Smooth muscle cell (in vitro differentiated cells): ENCODE measurements at regions not wholly inside any gene's neighbourhood (a gene's known extent, or its start where the extent isn't known, plus 50 kb on each side); places are given as distances from the start of the nearest gene placed in this dataset.

Source experiments
- DNase-seq: peaks from one replicate; lab custom pipeline; 2025; ENCODE audit not compliant: unreplicated experiment; lab: John Stamatoyannopoulos, UW
- H2AFZ ChIP-seq: fragments of 200-600 bp; sonication (generic); 2 replicates; pipeline ENCODE4 v1.6.0; 2016; ENCODE audit warnings: antibody characterized with exemption, low read depth, mild to moderate bottlenecking
- H3F3A ChIP-seq: fragments of 200-600 bp; sonication (generic); 2 replicates; pipeline ENCODE4 v1.6.0; 2017; ENCODE audit warnings: antibody characterized with exemption, low read depth
- H3K27ac ChIP-seq: fragments of 200-600 bp; sonication (generic); 2 replicates; pipeline ENCODE4 v1.5.1; 2016; ENCODE audit warnings: low read depth, mild to moderate bottlenecking
- H3K27me3 ChIP-seq: fragments of 200-600 bp; sonication (generic); 2 replicates; pipeline ENCODE4 v1.6.1; 2016; ENCODE audit warnings: low read depth, mild to moderate bottlenecking
- H3K36me3 ChIP-seq: fragments of 200-600 bp; sonication (generic); 2 replicates; pipeline ENCODE4 v1.5.1; 2016; ENCODE audit warnings: low read depth
- H3K4me1 ChIP-seq: fragments of 200-600 bp; sonication (generic); 2 replicates; pipeline ENCODE4 v1.5.1; 2016; ENCODE audit warnings: low read depth
- H3K4me2 ChIP-seq: fragments of 200-600 bp; sonication (generic); 2 replicates; pipeline ENCODE4 v1.6.0; 2016; ENCODE audit warnings: mild to moderate bottlenecking
- H3K4me3 ChIP-seq: fragments of 200-600 bp; sonication (generic); 2 replicates; pipeline ENCODE4 v1.5.1; 2016; ENCODE audit warnings: mild to moderate bottlenecking
- H3K79me2 ChIP-seq: fragments of 200-600 bp; sonication (generic); 2 replicates; pipeline ENCODE4 v1.6.0; 2016; ENCODE audit warnings: low read depth, mild to moderate bottlenecking
- H3K9ac ChIP-seq: fragments of 200-600 bp; sonication (generic); 2 replicates; pipeline ENCODE4 v1.6.0; 2016; ENCODE audit warnings: low read depth
- H3K9me3 ChIP-seq: fragments of 200-600 bp; sonication (generic); replicated peaks from 2 replicates; pipeline ENCODE4 v1.5.1; 2016; ENCODE audit warnings: low read depth
- H4K20me1 ChIP-seq: fragments of 200-600 bp; sonication (generic); 2 replicates; pipeline ENCODE4 v1.6.0; 2016; ENCODE audit warnings: low read depth
- CTCF ChIP-seq: fragments of 200-600 bp; sonication (generic); IDR thresholded peaks from 2 replicates; pipeline ENCODE4 v1.5.1; 2017; ENCODE audit warnings: borderline replicate concordance, mild to moderate bottlenecking, antibody characterized with exemption; ENCODE audit not compliant: insufficient read depth, poor library complexity, severe bottlenecking
- WGBS: methylation state at CpG from one replicate; pipeline ENCODE4 v1.1.7; 2016; ENCODE audit warnings: low lambda C conversion rate; 5-methylcytosine and 5-hydroxymethylcytosine counted together

- no peaks in the 10 kb centered on the region for H3K79me2 ChIP-seq
- no peaks in the 10 kb centered on the region for H3K27me3 ChIP-seq
- H2AFZ ChIP-seq: no peak overlapping the region
- H3K4me3 ChIP-seq: no peak overlapping the region
- TF ChIP-seq CTCF: no peak
- H3K4me2 ChIP-seq: no peak overlapping the region
- WGBS: 88% methylated on average over 6 of the region's 6 CpGs
- H3K9ac ChIP-seq: no peak overlapping the region
- H3K4me1 ChIP-seq: no peaks in the 10 kb centered on the region
- H3K9me3 ChIP-seq: no peaks in the 10 kb centered on the region
- no peaks in the 10 kb centered on the region for H3K36me3 ChIP-seq
- DNase-seq: no peak
- H3F3A ChIP-seq: no peaks in the 10 kb centered on the region
- no peak overlapping the region for H3K27ac ChIP-seq
- no peaks in the 10 kb centered on the region for H4K20me1 ChIP-seq
These were observed 289.1 kb upstream of the SHH start for GRCh38 chr7:156101355-156101754.

GRCh38 chr7:156100086-156100485 is 287.8 kb upstream of the SHH start:
- Histone ChIP-seq H3F3A (no peaks in the 10 kb centered on the region), H4K20me1 (no peaks in the 10 kb centered on the region), H3K9ac (no peak overlapping the region), H3K27me3 (no peaks in the 10 kb centered on the region), H3K4me3 (no peak overlapping the region), H3K79me2 (no peaks in the 10 kb centered on the region), H2AFZ (no peak overlapping the region), H3K36me3 (no peaks in the 10 kb centered on the region), H3K4me2 (no peak overlapping the region), H3K27ac (no peak overlapping the region), H3K4me1 (no peaks in the 10 kb centered on the region), H3K9me3 (no peaks in the 10 kb centered on the region)
- no peak for DNase-seq
- 94% methylated on average over 6 of the region's 6 CpGs for WGBS
- no peak for TF ChIP-seq CTCF

- TF ChIP-seq CTCF: no peak
- Histone ChIP-seq H3K9ac (no peak overlapping the region), H3K79me2 (no peaks in the 10 kb centered on the region), H3K4me1 (no peaks in the 10 kb centered on the region), H2AFZ (no peak overlapping the region), H3K27ac (no peak overlapping the region), H4K20me1 (no peaks in the 10 kb centered on the region), H3K9me3 (no peaks in the 10 kb centered on the region), H3F3A (no peaks in the 10 kb centered on the region), H3K4me3 (no peak overlapping the region), H3K27me3 (no peaks in the 10 kb centered on the region), H3K4me2 (no peak overlapping the region), H3K36me3 (no peaks in the 10 kb centered on the region)
- 91% methylated on average over 10 of the region's 10 CpGs for WGBS
- DNase-seq: no peak
These were observed 286.8 kb upstream of the SHH start for GRCh38 chr7:156099085-156099484.

DNA sequence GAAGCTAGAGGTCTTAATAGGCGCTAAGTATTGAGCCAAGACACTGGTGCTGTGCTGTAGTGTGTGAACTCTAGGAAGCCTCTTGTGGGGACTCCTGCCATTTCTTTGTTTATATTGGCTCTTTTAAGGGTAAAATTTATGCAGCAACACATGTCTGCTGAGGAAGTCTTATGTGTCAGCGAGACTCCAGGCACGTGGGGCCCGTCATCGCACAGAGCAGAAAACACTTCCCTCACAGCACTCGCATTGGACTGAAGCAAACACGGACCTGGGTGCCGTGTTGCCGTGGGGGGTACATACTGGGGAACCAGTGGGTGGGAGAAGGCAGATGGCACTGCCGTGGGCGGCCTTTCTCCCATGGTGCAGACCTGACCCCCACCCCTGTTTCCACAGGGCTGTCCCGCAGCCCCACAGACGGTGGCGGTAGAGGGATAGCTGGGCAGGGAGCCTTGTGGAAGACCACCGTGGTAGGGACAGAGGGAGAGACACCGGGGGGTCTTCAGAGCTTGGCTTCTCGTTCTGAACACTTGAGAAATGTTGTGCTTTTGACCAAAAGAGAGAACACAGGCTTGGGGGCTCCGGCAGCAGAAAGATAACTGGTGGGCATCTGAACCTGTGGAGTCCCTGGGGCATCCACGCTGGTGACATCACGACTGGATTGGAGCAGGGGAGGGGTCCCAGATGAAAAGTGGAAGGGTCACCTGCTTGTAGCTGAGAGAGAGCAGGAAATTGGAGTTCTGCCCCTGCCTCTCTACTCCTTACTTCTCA is 284.7 kb upstream of the SHH start:
- DNase-seq: no peak
- Histone ChIP-seq H3K27ac (no peak overlapping the region), H4K20me1 (no peaks in the 10 kb centered on the region), H3F3A (no peaks in the 10 kb centered on the region), H2AFZ (no peak overlapping the region), H3K79me2 (no peaks in the 10 kb centered on the region), H3K9me3 (no peaks in the 10 kb centered on the region), H3K4me2 (no peak overlapping the region), H3K36me3 (no peaks in the 10 kb centered on the region), H3K4me1 (no peaks in the 10 kb centered on the region), H3K9ac (no peak overlapping the region), H3K4me3 (no peak overlapping the region), H3K27me3 (no peaks in the 10 kb centered on the region)
- WGBS: 87% methylated on average over 20 of the region's 20 CpGs
- TF ChIP-seq CTCF: no peak
